ENCODE measurements at regions not wholly inside any gene's neighbourhood (a gene's known extent, or its start where the extent isn't known, plus 50 kb on each side); places are given as distances from the start of the nearest gene placed in this dataset.

- no peak for DNase-seq
These were observed 191.8 kb downstream of the BCOR start for GRCh38 chrX:39905946-39906345.

- DNase-seq: no peak
These were observed 189.6 kb downstream of the BCOR start for GRCh38 chrX:39907964-39908661.

- DNase-seq: no peak
These were observed 187.8 kb downstream of the BCOR start for GRCh38 chrX:39909996-39910395.

- no peak for DNase-seq
These were observed 187.1 kb downstream of the BCOR start for GRCh38 chrX:39910651-39911050.

GRCh38 chrX:39911278-39911897 lies 186.4 kb downstream of the BCOR start:
- DNase-seq: no peak

GRCh38 chrX:39912126-39912525 lies 185.6 kb downstream of the BCOR start:
- DNase-seq: no peak

GRCh38 chrX:39915081-39915480 lies 182.7 kb downstream of the BCOR start:
- DNase-seq: no peak

- DNase-seq: no peak
These were observed 182.2 kb downstream of the BCOR start for GRCh38 chrX:39915596-39915995.

- DNase-seq: no peak
These were observed 175.9 kb downstream of the BCOR start for GRCh38 chrX:39921838-39922237.

- no peak for DNase-seq
These were observed 175.3 kb downstream of the BCOR start for GRCh38 chrX:39922488-39922887.

GRCh38 chrX:39922926-39923325 lies 174.8 kb downstream of the BCOR start:
- no peak for DNase-seq

- DNase-seq: no peak
These were observed 170.4 kb downstream of the BCOR start for GRCh38 chrX:39927380-39927779.

GRCh38 chrX:39928704-39929378 lies 168.9 kb downstream of the BCOR start:
- no peak for DNase-seq

GRCh38 chrX:39929379-39930025 lies 168.3 kb downstream of the BCOR start:
- DNase-seq: no peak

GRCh38 chrX:39930786-39931528 lies 166.8 kb downstream of the BCOR start:
- DNase-seq: no peak

- DNase-seq: no peak
These were observed 166.1 kb downstream of the BCOR start for GRCh38 chrX:39931529-39932282.

- DNase-seq: no peak
These were observed 162.2 kb downstream of the BCOR start for GRCh38 chrX:39935411-39936064.

- DNase-seq: no peak
These were observed 160.6 kb downstream of the BCOR start for GRCh38 chrX:39936886-39937770.

- no peak for DNase-seq
These were observed 159.3 kb downstream of the BCOR start for GRCh38 chrX:39938466-39938865.

GRCh38 chrX:39939678-39940077 lies 158.1 kb downstream of the BCOR start:
- no peak for DNase-seq

All from GF-D8 (cell line).